HCT116 (cell line): ENCODE measurements at regions not wholly inside any gene's neighbourhood (a gene's known extent, or its start where the extent isn't known, plus 50 kb on each side); places are given as distances from the start of the nearest gene placed in this dataset.

Experiments used
- CTCF ChIP-seq, 3 experiments: fragments of 200-600 bp in 1 of 3; sonication (generic) in 1 of 3; IDR thresholded peaks in 2 of 3; conservative IDR thresholded peaks in 1 of 3; 2 replicates each; pipeline ENCODE4 v1.5.1; 2012 to 2017; ENCODE audit warnings: low read depth in 2 of 3, low read length in 2 of 3, antibody characterized with exemption in 1 of 3, borderline replicate concordance in 1 of 3, control low read depth in 1 of 3, mild to moderate bottlenecking in 1 of 3, mixed read lengths in 1 of 3, mixed run types in 1 of 3, moderate library complexity in 1 of 3; ENCODE audit not compliant: insufficient read depth in 1 of 3
- SP1 ChIP-seq: IDR thresholded peaks from 2 replicates; pipeline ENCODE4 v1.6.1; 2012; ENCODE audit warnings: low read depth

- TF ChIP-seq SP1 (no peak), CTCF (IDR thresholded peaks at IDR 0.05 in 2 of 3, conservative IDR thresholded peaks at IDR 0.05 in 1 of 3; ENCODE audit: borderline replicate concordance in 1 of 3, insufficient read depth in 1 of 3, low read depth in 2 of 3, low read length in 2 of 3) (no peak)
Observed at GRCh38 chr11:115941044-115941443, 436.8 kb upstream of the CADM1 start.
